HepG2 (cell line): ENCODE measurements at regions not wholly inside any gene's neighbourhood (a gene's known extent, or its start where the extent isn't known, plus 50 kb on each side); places are given as distances from the start of the nearest gene placed in this dataset.

ENCODE experiments used
- DPF2 ChIP-seq: sonication (generic); formaldehyde crosslinking; IDR thresholded peaks from 2 replicates; pipeline ENCODE4 v1.4.0; 2020; ENCODE audit warnings: mild to moderate bottlenecking, low read depth, missing genetic modification reagents, borderline replicate concordance
- EZH2 ChIP-seq: conservative IDR thresholded peaks from 2 replicates; pipeline ENCODE4 v1.6.1; 2012; ENCODE audit warnings: mild to moderate bottlenecking, low read depth, low read length, moderate library complexity
- NR3C1 ChIP-seq: sonication (generic); formaldehyde crosslinking; IDR thresholded peaks from 2 replicates; pipeline ENCODE4 v1.4.0; 2020; ENCODE audit warnings: missing genetic modification reagents
- REL ChIP-seq: sonication (generic); formaldehyde crosslinking; conservative IDR thresholded peaks from 2 replicates; pipeline ENCODE4 v1.8.0; 2022; ENCODE audit warnings: mild to moderate bottlenecking, missing genetic modification reagents, moderate library complexity
- SNAPC2 ChIP-seq: sonication (generic); formaldehyde crosslinking; IDR thresholded peaks from 2 replicates; pipeline ENCODE4 v1.8.1; 2022; ENCODE audit warnings: mild to moderate bottlenecking, missing genetic modification reagents
- TCF7L2 ChIP-seq: IDR thresholded peaks from 2 replicates; pipeline ENCODE4 v1.6.1; 2011; ENCODE audit warnings: mild to moderate bottlenecking, low read depth, low read length, moderate library complexity
- ZNF234 ChIP-seq: sonication (generic); formaldehyde crosslinking; conservative IDR thresholded peaks from 2 replicates; pipeline ENCODE4 v1.5.1; 2020; ENCODE audit warnings: mild to moderate bottlenecking, missing genetic modification reagents
- ZNF496 ChIP-seq: sonication (generic); formaldehyde crosslinking; IDR thresholded peaks from 2 replicates; pipeline ENCODE4 v1.8.1; 2023; ENCODE audit warnings: mild to moderate bottlenecking, moderate library complexity, missing genetic modification reagents; ENCODE audit not compliant: insufficient replicate concordance
- TF ChIP-seq, protein P1 (sequence below): sonication (generic); formaldehyde crosslinking; IDR thresholded peaks from 2 replicates; pipeline ENCODE4 v1.5.0; 2020; ENCODE audit warnings: mild to moderate bottlenecking, missing genetic modification reagents, moderate library complexity

DNA sequence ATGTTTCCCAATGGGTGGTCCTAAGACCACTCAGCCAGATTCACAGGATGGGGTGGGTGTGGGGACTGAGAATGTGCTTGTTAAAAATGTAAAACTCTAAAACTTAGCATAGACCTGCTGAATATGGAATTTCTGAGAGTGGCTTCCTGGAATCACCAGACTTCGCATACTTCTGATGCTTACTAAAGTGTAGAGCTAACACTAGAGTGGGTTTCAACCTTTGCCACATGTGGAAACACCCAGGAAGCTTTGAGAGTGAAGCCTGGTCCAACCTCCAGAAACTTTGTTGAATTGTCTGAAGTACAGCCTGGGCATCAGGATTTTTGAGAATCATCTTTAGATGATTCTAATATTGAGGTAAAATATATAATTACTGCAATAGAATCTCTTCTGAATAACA is 167.8 kb upstream of the EDNRA start:
- TF ChIP-seq SNAPC2 (CRISPR knock-in tag): no peak
- no peak for TF ChIP-seq ZNF496 (CRISPR knock-in tag)
- no peak for TF ChIP-seq DPF2 (CRISPR knock-in tag)
- TF ChIP-seq EZH2: no peak
- TF ChIP-seq, protein P1, sequence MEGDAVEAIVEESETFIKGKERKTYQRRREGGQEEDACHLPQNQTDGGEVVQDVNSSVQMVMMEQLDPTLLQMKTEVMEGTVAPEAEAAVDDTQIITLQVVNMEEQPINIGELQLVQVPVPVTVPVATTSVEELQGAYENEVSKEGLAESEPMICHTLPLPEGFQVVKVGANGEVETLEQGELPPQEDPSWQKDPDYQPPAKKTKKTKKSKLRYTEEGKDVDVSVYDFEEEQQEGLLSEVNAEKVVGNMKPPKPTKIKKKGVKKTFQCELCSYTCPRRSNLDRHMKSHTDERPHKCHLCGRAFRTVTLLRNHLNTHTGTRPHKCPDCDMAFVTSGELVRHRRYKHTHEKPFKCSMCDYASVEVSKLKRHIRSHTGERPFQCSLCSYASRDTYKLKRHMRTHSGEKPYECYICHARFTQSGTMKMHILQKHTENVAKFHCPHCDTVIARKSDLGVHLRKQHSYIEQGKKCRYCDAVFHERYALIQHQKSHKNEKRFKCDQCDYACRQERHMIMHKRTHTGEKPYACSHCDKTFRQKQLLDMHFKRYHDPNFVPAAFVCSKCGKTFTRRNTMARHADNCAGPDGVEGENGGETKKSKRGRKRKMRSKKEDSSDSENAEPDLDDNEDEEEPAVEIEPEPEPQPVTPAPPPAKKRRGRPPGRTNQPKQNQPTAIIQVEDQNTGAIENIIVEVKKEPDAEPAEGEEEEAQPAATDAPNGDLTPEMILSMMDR (CRISPR knock-in tag): no peak
- TF ChIP-seq REL (CRISPR knock-in tag): no peak
- TF ChIP-seq NR3C1 (CRISPR knock-in tag): no peak
- no peak for TF ChIP-seq TCF7L2
- no peak for TF ChIP-seq ZNF234 (CRISPR knock-in tag)
